Astrocyte (in vitro differentiated cells and primary cell): ENCODE measurements at regions not wholly inside any gene's neighbourhood (a gene's known extent, or its start where the extent isn't known, plus 50 kb on each side); places are given as distances from the start of the nearest gene placed in this dataset.

Experiments used
- DNase-seq: peaks from one replicate; pipeline ENCODE4 v3.0.0-alpha.2; 2010; ENCODE audit warnings: low read depth
- FAIRE-seq: peaks from 2 replicates; lab custom pipeline; 2011; peaks lifted over from hg19 to GRCh38; lab: Jason Lieb, UNC
- H2AFZ ChIP-seq: 2 replicates; pipeline ENCODE4 v1.6.0; 2012; ENCODE audit warnings: low read depth, low read length, inconsistent platforms
- H3K27ac ChIP-seq: 2 replicates; pipeline ENCODE4 v1.5.1; 2011; ENCODE audit warnings: low read depth, low read length, inconsistent platforms
- H3K27me3 ChIP-seq: 2 replicates; pipeline ENCODE4 v1.6.0; 2011; ENCODE audit warnings: low read length, inconsistent platforms; ENCODE audit not compliant: insufficient read depth
- H3K36me3 ChIP-seq: 2 replicates; pipeline ENCODE4 v1.5.1; 2011; ENCODE audit warnings: low read length, inconsistent platforms; ENCODE audit not compliant: insufficient read depth
- H3K4me1 ChIP-seq: 2 replicates; pipeline ENCODE4 v1.5.1; 2011; ENCODE audit warnings: low read length, inconsistent platforms; ENCODE audit not compliant: insufficient read depth
- H3K4me2 ChIP-seq: 2 replicates; pipeline ENCODE4 v1.6.0; 2012; ENCODE audit warnings: low read length, inconsistent platforms
- H3K4me3 ChIP-seq: 2 replicates; pipeline ENCODE4 v1.5.1; 2011; ENCODE audit warnings: low read depth, mild to moderate bottlenecking, low read length, inconsistent platforms; ENCODE audit not compliant: insufficient read depth
- H3K79me2 ChIP-seq: 2 replicates; pipeline ENCODE4 v1.6.0; 2012; ENCODE audit warnings: mild to moderate bottlenecking, low read length, inconsistent platforms; ENCODE audit not compliant: insufficient read depth
- H3K9ac ChIP-seq: 2 replicates; pipeline ENCODE4 v1.6.0; 2012; ENCODE audit warnings: mild to moderate bottlenecking, low read length, inconsistent platforms
- H3K9me3 ChIP-seq: 2 replicates; pipeline ENCODE4 v1.5.1; 2012; ENCODE audit warnings: low read depth, mild to moderate bottlenecking, low read length, inconsistent platforms; ENCODE audit not compliant: insufficient read depth
- H4K20me1 ChIP-seq: 2 replicates; pipeline ENCODE4 v1.6.0; 2012; ENCODE audit warnings: low read length, inconsistent platforms; ENCODE audit not compliant: insufficient read depth
- H3K27ac Mint-ChIP-seq: one replicate; pipeline ENCODE4 v1.8.0; 2021; ENCODE audit warnings: mild to moderate bottlenecking, mixed read lengths; ENCODE audit not compliant: unreplicated experiment
- H3K27me3 Mint-ChIP-seq: one replicate; pipeline ENCODE4 v1.8.0; 2021; ENCODE audit warnings: low read depth, mixed read lengths; ENCODE audit not compliant: unreplicated experiment
- H3K36me3 Mint-ChIP-seq: one replicate; pipeline ENCODE4 v1.8.0; 2021; ENCODE audit warnings: low read depth, mixed read lengths; ENCODE audit not compliant: unreplicated experiment
- H3K4me1 Mint-ChIP-seq: one replicate; pipeline ENCODE4 v1.8.0; 2021; ENCODE audit warnings: low read depth, mixed read lengths; ENCODE audit not compliant: unreplicated experiment
- H3K4me3 Mint-ChIP-seq: one replicate; pipeline ENCODE4 v1.8.0; 2021; ENCODE audit warnings: mild to moderate bottlenecking, moderate library complexity, mixed read lengths; ENCODE audit not compliant: unreplicated experiment
- H3K9me3 Mint-ChIP-seq: one replicate; pipeline ENCODE4 v1.8.0; 2021; ENCODE audit warnings: mild to moderate bottlenecking, mixed read lengths; ENCODE audit not compliant: unreplicated experiment
- CTCF ChIP-seq: IDR thresholded peaks from 2 replicates; pipeline ENCODE4 v1.5.1; 2011; ENCODE audit warnings: low read depth, mild to moderate bottlenecking, inconsistent platforms, low read length, moderate library complexity; ENCODE audit not compliant: insufficient read depth
- EZH2 ChIP-seq: IDR thresholded peaks from 2 replicates; pipeline ENCODE4 v1.6.1; 2012; ENCODE audit warnings: mild to moderate bottlenecking, low read length, inconsistent platforms; ENCODE audit not compliant: insufficient read depth

DNA sequence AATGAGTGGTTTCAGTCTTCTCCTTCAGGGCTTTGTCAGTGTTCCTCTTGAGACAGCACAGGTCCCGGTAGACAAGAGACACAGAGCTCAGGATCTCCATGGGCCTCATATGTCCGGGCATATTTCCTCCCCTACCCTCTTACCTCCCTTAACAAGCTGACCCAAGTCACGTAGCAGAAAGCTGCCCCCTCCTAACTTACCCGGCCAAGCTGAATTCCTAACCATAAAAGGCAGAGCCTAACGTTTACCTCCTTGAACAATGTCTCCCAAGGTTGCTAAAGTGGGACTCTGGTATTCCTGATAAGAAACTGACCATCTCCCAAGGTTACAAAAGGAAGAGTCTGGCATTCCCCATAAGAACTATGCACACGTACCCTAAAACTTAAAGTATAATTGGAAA lies 182.2 kb upstream of the USP15 start:
- Histone ChIP-seq H3K9me3 (no peaks in the 10 kb centered on the region), H3K4me1 (no peaks in the 10 kb centered on the region), H3K36me3 (no peaks in the 10 kb centered on the region), H3K9ac (no peak overlapping the region), H3K79me2 (no peaks in the 10 kb centered on the region), H3K4me3 (no peak overlapping the region), H3K4me2 (no peak overlapping the region), H4K20me1 (no peaks in the 10 kb centered on the region), H3K27me3 (no peaks in the 10 kb centered on the region), H3K27ac (no peak overlapping the region), H2AFZ (no peak overlapping the region)
- Mint-ChIP-seq H3K27me3 (no peaks in the 10 kb centered on the region), H3K36me3 (no peaks in the 10 kb centered on the region), H3K27ac (no peak overlapping the region), H3K4me1 (peaks cover 4% of the 10 kb centered on the region), H3K9me3 (no peaks in the 10 kb centered on the region), H3K4me3 (no peak overlapping the region)
- FAIRE-seq (no peak), DNase-seq (no peak)
- TF ChIP-seq EZH2 (no peak), CTCF (no peak)

DNA sequence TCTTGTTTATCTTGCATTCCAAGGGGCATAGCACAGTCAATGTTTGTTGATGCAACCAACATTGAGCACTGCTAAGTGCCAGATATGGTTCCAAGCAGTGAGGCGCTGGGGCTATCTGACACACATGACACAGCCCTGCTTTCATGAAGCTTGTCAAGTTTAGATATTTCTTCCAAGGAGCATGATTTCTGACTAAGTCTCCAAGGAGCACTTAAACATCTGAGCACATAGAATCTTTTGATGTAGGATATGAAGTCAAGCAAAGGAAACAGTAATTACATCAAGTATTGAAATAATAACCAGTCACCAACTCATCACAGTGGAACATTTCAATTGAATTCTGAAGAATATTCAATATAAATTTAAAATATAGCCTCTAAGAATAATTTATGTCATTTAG lies 177.8 kb upstream of the USP15 start:
- Mint-ChIP-seq H3K4me1 (peaks cover 4% of the 10 kb centered on the region), H3K27ac (no peak overlapping the region), H3K4me3 (no peak overlapping the region), H3K36me3 (no peaks in the 10 kb centered on the region), H3K27me3 (no peaks in the 10 kb centered on the region), H3K9me3 (peaks cover 3% of the 10 kb centered on the region)
- Histone ChIP-seq H3K9ac (no peak overlapping the region), H3K4me2 (no peak overlapping the region), H3K9me3 (no peaks in the 10 kb centered on the region), H4K20me1 (no peaks in the 10 kb centered on the region), H3K4me1 (no peaks in the 10 kb centered on the region), H3K27me3 (no peaks in the 10 kb centered on the region), H3K27ac (no peak overlapping the region), H3K4me3 (no peak overlapping the region), H3K79me2 (no peaks in the 10 kb centered on the region), H2AFZ (no peak overlapping the region), H3K36me3 (no peaks in the 10 kb centered on the region)
- FAIRE-seq (no peak), DNase-seq (no peak)
- TF ChIP-seq EZH2 (no peak), CTCF (no peak)

DNA sequence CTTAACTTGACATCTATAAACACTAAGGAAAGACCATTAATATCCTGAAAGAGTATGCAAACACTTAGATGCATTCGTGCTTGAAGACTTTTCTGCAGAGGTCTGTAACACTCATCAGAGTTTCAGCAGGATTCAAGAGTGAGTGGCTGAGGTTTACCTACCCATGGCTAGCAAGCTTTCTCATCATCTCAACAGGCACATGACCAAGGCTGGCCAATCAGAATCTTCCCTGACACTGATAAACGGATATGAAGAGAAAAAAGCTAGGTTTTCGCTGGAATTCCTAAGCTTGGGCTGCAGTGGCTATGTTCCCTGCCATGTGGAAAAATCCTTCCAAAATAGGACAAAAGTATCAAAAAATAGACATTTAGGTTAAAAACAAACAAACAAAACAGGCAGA lies 162.1 kb upstream of the USP15 start:
- Histone ChIP-seq H4K20me1 (no peaks in the 10 kb centered on the region), H3K9me3 (no peaks in the 10 kb centered on the region), H3K27me3 (no peaks in the 10 kb centered on the region), H3K79me2 (no peaks in the 10 kb centered on the region), H3K27ac (no peak overlapping the region), H2AFZ (no peak overlapping the region), H3K4me3 (no peak overlapping the region), H3K4me1 (no peaks in the 10 kb centered on the region), H3K36me3 (no peaks in the 10 kb centered on the region), H3K9ac (no peak overlapping the region), H3K4me2 (no peak overlapping the region)
- FAIRE-seq, result no peak
- Mint-ChIP-seq H3K9me3 (no peaks in the 10 kb centered on the region), H3K27me3 (no peaks in the 10 kb centered on the region), H3K4me1 (no peaks in the 10 kb centered on the region), H3K27ac (no peak overlapping the region), H3K4me3 (no peak overlapping the region), H3K36me3 (no peaks in the 10 kb centered on the region)
- TF ChIP-seq CTCF, result no peak
- no peak for TF ChIP-seq EZH2
- no peak for DNase-seq
